H9 (cell line): ENCODE measurements at regions not wholly inside any gene's neighbourhood (a gene's known extent, or its start where the extent isn't known, plus 50 kb on each side); places are given as distances from the start of the nearest gene placed in this dataset.
A peak's percentile ranks its signal among the peaks of the same experiment; 100 is the strongest.

ENCODE experiments used
- DNase-seq: peaks from one replicate; pipeline ENCODE4 v3.0.0-alpha.2; 2017
- H2AFZ ChIP-seq: one replicate; pipeline ENCODE4 v1.6.1; 2013; ENCODE audit warnings: mild to moderate bottlenecking, low read length, control low read depth, moderate library complexity
- H2AK5ac ChIP-seq: 2 replicates; pipeline ENCODE4 v1.6.1; 2013; ENCODE audit warnings: low read length, control low read depth, mixed read lengths; ENCODE audit not compliant: insufficient read length
- H2BK120ac ChIP-seq: one replicate; pipeline ENCODE4 v1.6.1; 2013; ENCODE audit warnings: low read depth, mild to moderate bottlenecking, low read length, control low read depth, inconsistent platforms; ENCODE audit not compliant: poor library complexity, severe bottlenecking
- H2BK12ac ChIP-seq: 2 replicates; pipeline ENCODE4 v1.6.1; 2013; ENCODE audit warnings: low read length, control low read depth, mixed read lengths, low read depth; ENCODE audit not compliant: insufficient read length
- H2BK15ac ChIP-seq: 2 replicates; pipeline ENCODE4 v1.6.1; 2013; ENCODE audit warnings: low read depth, low read length, control low read depth
- H2BK20ac ChIP-seq: one replicate; pipeline ENCODE4 v1.6.1; 2013; ENCODE audit warnings: low read depth, mild to moderate bottlenecking, low read length, control low read depth, inconsistent platforms; ENCODE audit not compliant: poor library complexity, severe bottlenecking
- H2BK5ac ChIP-seq: 2 replicates; pipeline ENCODE4 v1.6.1; 2013; ENCODE audit warnings: low read length, control low read depth, mixed read lengths; ENCODE audit not compliant: insufficient read length
- H3K14ac ChIP-seq: 2 replicates; pipeline ENCODE4 v1.6.1; 2013; ENCODE audit warnings: low read length, control low read depth; ENCODE audit not compliant: insufficient read depth
- H3K18ac ChIP-seq: 2 replicates; pipeline ENCODE4 v1.6.1; 2013; ENCODE audit warnings: low read depth, mild to moderate bottlenecking, mixed read lengths, low read length, control low read depth; ENCODE audit not compliant: insufficient read length
- H3K23ac ChIP-seq: 2 replicates; pipeline ENCODE4 v1.6.1; 2013; ENCODE audit warnings: low read length, control low read depth, mixed read lengths, low read depth; ENCODE audit not compliant: insufficient read length
- H3K23me2 ChIP-seq: 2 replicates; pipeline ENCODE4 v1.6.1; 2013; ENCODE audit warnings: low read depth, mild to moderate bottlenecking, mixed read lengths, low read length, control low read depth; ENCODE audit not compliant: insufficient read length, poor library complexity, severe bottlenecking
- H3K27ac ChIP-seq: 2 replicates; pipeline ENCODE4 v1.5.1; 2013; ENCODE audit warnings: low read length, control low read depth, mixed read lengths, low read depth; ENCODE audit not compliant: insufficient read length
- H3K27me3 ChIP-seq: 2 replicates; pipeline ENCODE4 v1.6.1; 2013; ENCODE audit warnings: low read length, control low read depth, inconsistent platforms; ENCODE audit not compliant: insufficient read depth
- H3K4ac ChIP-seq: 2 replicates; pipeline ENCODE4 v1.6.1; 2013; ENCODE audit warnings: low read depth, mild to moderate bottlenecking, control low read depth, inconsistent platforms, low read length, moderate library complexity
- H3K4me1 ChIP-seq: 2 replicates; pipeline ENCODE4 v1.6.1; 2013; ENCODE audit warnings: low read length, control low read depth, inconsistent platforms; ENCODE audit not compliant: insufficient read depth
- H3K4me2 ChIP-seq: 2 replicates; pipeline ENCODE4 v1.6.1; 2013; ENCODE audit warnings: low read length, control low read depth, mixed read lengths; ENCODE audit not compliant: insufficient read length, insufficient read depth
- H3K56ac ChIP-seq: 2 replicates; pipeline ENCODE4 v1.6.1; 2013; ENCODE audit warnings: low read depth, mild to moderate bottlenecking, mixed read lengths, low read length, control low read depth; ENCODE audit not compliant: insufficient read length
- H3K79me1 ChIP-seq: 2 replicates; pipeline ENCODE4 v1.6.1; 2013; ENCODE audit warnings: low read depth, mild to moderate bottlenecking, moderate library complexity, low read length, control low read depth, inconsistent platforms; ENCODE audit not compliant: insufficient read depth, poor library complexity, severe bottlenecking
- H3K79me2 ChIP-seq: 2 replicates; pipeline ENCODE4 v1.6.1; 2013; ENCODE audit warnings: low read length, control low read depth, inconsistent platforms; ENCODE audit not compliant: insufficient read depth
- H3K9ac ChIP-seq: 2 replicates; pipeline ENCODE4 v1.6.1; 2013; ENCODE audit warnings: low read length, control low read depth, mixed read lengths; ENCODE audit not compliant: insufficient read length; ENCODE audit errors: extremely low read depth
- H3K9me3 ChIP-seq: one replicate; pipeline ENCODE4 v1.6.1; 2013; ENCODE audit warnings: low read depth, low read length, inconsistent platforms; ENCODE audit not compliant: control insufficient read depth
- H3T11ph ChIP-seq: one replicate; pipeline ENCODE4 v1.6.1; 2013; ENCODE audit warnings: mild to moderate bottlenecking, low read length, control low read depth, inconsistent platforms
- H4K20me1 ChIP-seq: one replicate; pipeline ENCODE4 v1.6.1; 2013; ENCODE audit not compliant: control insufficient read depth, insufficient read length, insufficient read depth
- H4K5ac ChIP-seq: 2 replicates; pipeline ENCODE4 v1.6.1; 2013; ENCODE audit warnings: low read depth, mild to moderate bottlenecking, mixed read lengths, low read length, control low read depth; ENCODE audit not compliant: insufficient read length
- H4K8ac ChIP-seq: replicated peaks from 2 replicates; pipeline ENCODE4 v1.6.1; 2013; ENCODE audit warnings: low read length, control low read depth, mixed read lengths, low read depth; ENCODE audit not compliant: insufficient read length
- H4K91ac ChIP-seq: 2 replicates; pipeline ENCODE4 v1.6.1; 2013; ENCODE audit warnings: low read depth, mild to moderate bottlenecking, moderate library complexity, mixed read lengths, low read length, control low read depth; ENCODE audit not compliant: insufficient read length
- H3K27ac Mint-ChIP-seq, 3 experiments: 2 replicates in 2 of 3; 3 replicates in 1 of 3; pipeline ENCODE4 v1.8.0; 2020 to 2021; ENCODE audit warnings: mixed read lengths in 3 of 3, mild to moderate bottlenecking in 1 of 3, moderate library complexity in 1 of 3
- H3K27me3 Mint-ChIP-seq: 2 replicates; pipeline ENCODE4 v1.8.0; 2021; ENCODE audit warnings: low read depth, mild to moderate bottlenecking, moderate library complexity, mixed read lengths
- H3K36me3 Mint-ChIP-seq, 3 experiments: 2 replicates in 2 of 3; 3 replicates in 1 of 3; pipeline ENCODE4 v1.8.0; 2020 to 2021; ENCODE audit warnings: low read depth in 3 of 3, mixed read lengths in 3 of 3; ENCODE audit not compliant: insufficient read depth in 1 of 3
- H3K4me1 Mint-ChIP-seq, 2 experiments: 2 replicates each; pipeline ENCODE4 v1.8.0; 2020; ENCODE audit warnings: mixed read lengths in 2 of 2
- H3K4me3 Mint-ChIP-seq, 2 experiments: 2 replicates in 1 of 2; 3 replicates in 1 of 2; pipeline ENCODE4 v1.8.0; 2020 to 2021; ENCODE audit warnings: mild to moderate bottlenecking in 2 of 2, mixed read lengths in 2 of 2, moderate library complexity in 1 of 2
- H3K9me3 Mint-ChIP-seq, 2 experiments: 2 replicates in 1 of 2; 3 replicates in 1 of 2; pipeline ENCODE4 v1.8.0; 2020; ENCODE audit warnings: mild to moderate bottlenecking in 2 of 2, mixed read lengths in 2 of 2, moderate library complexity in 1 of 2
- CTCF ChIP-seq: fragments of 200-600 bp; sonication (generic); conservative IDR thresholded peaks from 3 replicates; pipeline ENCODE4 v1.8.0; 2021; ENCODE audit warnings: antibody characterized with exemption, mild to moderate bottlenecking

- H4K8ac ChIP-seq: no peak overlapping the region
- no peaks in the 10 kb centered on the region for H3K9me3 ChIP-seq
- H3K4me1 Mint-ChIP-seq: peaks cover 10% of the 10 kb centered on the region in 2 experiments
- H3K27me3 Mint-ChIP-seq: no peaks in the 10 kb centered on the region
- H2BK12ac ChIP-seq: no peak overlapping the region
- no peak overlapping the region for H2AFZ ChIP-seq
- no peak overlapping the region for H3K4me3 Mint-ChIP-seq
- H2BK120ac ChIP-seq: no peak overlapping the region
- no peak overlapping the region for H3K56ac ChIP-seq
- no peaks in the 10 kb centered on the region for H3K79me1 ChIP-seq
- H3K18ac ChIP-seq: no peak overlapping the region
- H3K4ac ChIP-seq: no peak overlapping the region
- no peaks in the 10 kb centered on the region for H3K79me2 ChIP-seq
- TF ChIP-seq CTCF: no peak
- H2BK5ac ChIP-seq: no peak overlapping the region
- H3K23ac ChIP-seq: no peak overlapping the region
- H4K91ac ChIP-seq: no peak overlapping the region
- H2BK20ac ChIP-seq: no peak overlapping the region
- no peaks in the 10 kb centered on the region for H4K20me1 ChIP-seq
- 0 out of 7 replicates have a peak overlapping the region, but pooled peaks of 1 of the 3 experiments have one; percentile 11 for H3K27ac Mint-ChIP-seq
- H2BK15ac ChIP-seq: no peak overlapping the region
- H3T11ph ChIP-seq: no peak overlapping the region
- H2AK5ac ChIP-seq: no peak overlapping the region
- no peaks in the 10 kb centered on the region for H3K23me2 ChIP-seq
- H3K9ac ChIP-seq: no peak overlapping the region
- no peaks in the 10 kb centered on the region for H3K4me1 ChIP-seq
- no peaks in the 10 kb centered on the region for H3K27me3 ChIP-seq
- no peak overlapping the region for H3K14ac ChIP-seq
- no peak for DNase-seq
- H3K4me2 ChIP-seq: no peak overlapping the region
- H4K5ac ChIP-seq: no peak overlapping the region
- peaks cover 34 to 35% of the 10 kb centered on the region in 2 experiments for H3K9me3 Mint-ChIP-seq
- H3K36me3 Mint-ChIP-seq: peaks cover 10 to 43% (median 13%) of the 10 kb centered on the region in 3 experiments; a peak in 6 of 7 replicates
- H3K27ac ChIP-seq: no peak overlapping the region
Measured at GRCh38 chr9:2389404-2389803, 232.2 kb upstream of the VLDLR start.
